Right ventricle myocardium inferior (tissue), 1 donor: ENCODE measurements at regions not wholly inside any gene's neighbourhood (a gene's known extent, or its start where the extent isn't known, plus 50 kb on each side); places are given as distances from the start of the nearest gene placed in this dataset.

Experiments used
- ATAC-seq: fragments of 200-7000 bp; cut with Tn5 transposase; one replicate; pipeline ENCODE4 v1.9.1; 2020; ENCODE audit warnings: mild to moderate bottlenecking, moderate library complexity
- DNase-seq: peaks from one replicate; pipeline ENCODE4 v3.0.0; 2021; ENCODE audit errors: missing footprints
- intact Hi-C: fragments of 100-400 bp; cut with DNase I; formaldehyde crosslinking; loops from one replicate; pipeline ENCODE4 v1.11.0; 2022
- donor health status: DM: no; HTN: yes; CAD: no; lungs with severe emphysema.

GRCh38 chr18:24710474-24710873, 250.0 kb downstream of the HRH4 start:
- ATAC-seq (no peak), DNase-seq (no peak)
- intact Hi-C loops, result no loop called here

- intact Hi-C loops, result no loop called here
- DNase-seq (no peak), ATAC-seq (no peak)
These were observed 259.4 kb downstream of the HRH4 start for GRCh38 chr18:24719791-24720190.

GRCh38 chr18:24721388-24721787, 261.0 kb downstream of the HRH4 start:
- intact Hi-C loops, result no loop called here

GRCh38 chr18:24725644-24726415, 265.4 kb downstream of the HRH4 start:
- ATAC-seq (no peak), DNase-seq (no peak)
- intact Hi-C loops, result loop anchor here (1.0 to 5.0 kb wide), 3 partner anchors 126 to 364 kb away; no protein-coding TSS in a partner anchor

More at GRCh38 chr18:24721388-24721787, 261.0 kb downstream of the HRH4 start:
- DNase-seq (no peak), ATAC-seq (no peak)

GRCh38 chr18:24726727-24727492, 266.5 kb downstream of the HRH4 start:
- intact Hi-C loops, result loop anchor here (1.0 to 5.0 kb wide), 3 partner anchors 127 to 365 kb away; no protein-coding TSS in a partner anchor
- ATAC-seq, result peak; percentile 57
- no peak for DNase-seq

GRCh38 chr18:24727685-24728084, 267.2 kb downstream of the HRH4 start:
- intact Hi-C loops, result loop anchor here (5.0 kb wide), 2 partner anchors 240 to 365 kb away; no protein-coding TSS in a partner anchor
- ATAC-seq (no peak), DNase-seq (no peak)

- DNase-seq (no peak), ATAC-seq (no peak)
- intact Hi-C loops, result no loop called here
These were observed 270.7 kb downstream of the HRH4 start for GRCh38 chr18:24731158-24731557.

- intact Hi-C loops, result no loop called here
- DNase-seq, result no peak
- ATAC-seq, result no peak
These were observed 271.5 kb downstream of the HRH4 start for GRCh38 chr18:24731981-24732380.

GRCh38 chr18:24734058-24734457, 273.6 kb downstream of the HRH4 start:
- intact Hi-C loops, result no loop called here

GRCh38 chr18:24735624-24736231, 275.3 kb downstream of the HRH4 start:
- ATAC-seq (no peak), DNase-seq (no peak)
- intact Hi-C loops, result no loop called here

More at GRCh38 chr18:24734058-24734457, 273.6 kb downstream of the HRH4 start:
- no peak for ATAC-seq
- no peak for DNase-seq

- intact Hi-C loops, result no loop called here
- ATAC-seq (no peak), DNase-seq (no peak)
These were observed 276.4 kb downstream of the HRH4 start for GRCh38 chr18:24736662-24737330.

- ATAC-seq (no peak), DNase-seq (no peak)
- intact Hi-C loops, result no loop called here
These were observed 280.4 kb downstream of the HRH4 start for GRCh38 chr18:24740829-24741228.

- no peak for ATAC-seq
- no peak for DNase-seq
- intact Hi-C loops, result no loop called here
These were observed 280.9 kb downstream of the HRH4 start for GRCh38 chr18:24741321-24741720.

GRCh38 chr18:24741965-24742724, 281.7 kb downstream of the HRH4 start:
- DNase-seq (no peak), ATAC-seq (no peak)
- intact Hi-C loops, result no loop called here

- intact Hi-C loops, result no loop called here
- DNase-seq (no peak), ATAC-seq (no peak)
These were observed 294.3 kb downstream of the HRH4 start for GRCh38 chr18:24754583-24755253.

GRCh38 chr18:24756385-24756784, 295.9 kb downstream of the HRH4 start:
- no peak for ATAC-seq
- intact Hi-C loops, result no loop called here
- DNase-seq, result no peak

- no peak for ATAC-seq
- DNase-seq, result no peak
- intact Hi-C loops, result no loop called here
These were observed 296.7 kb downstream of the HRH4 start for GRCh38 chr18:24757134-24757533.

- DNase-seq (no peak), ATAC-seq (no peak)
- intact Hi-C loops, result no loop called here
These were observed 301.3 kb downstream of the HRH4 start for GRCh38 chr18:24761765-24762164.
